ENCODE measurements at regions not wholly inside any gene's neighbourhood (a gene's known extent, or its start where the extent isn't known, plus 50 kb on each side); places are given as distances from the start of the nearest gene placed in this dataset.

GRCh38 chr2:196307775-196308305 is 136.5 kb upstream of the STK17B start:
- TF ChIP-seq CTCF (conservative IDR thresholded peaks at IDR 0.05; ENCODE audit: low read depth, low read length) = no peak
- no peak overlapping the region for H3K4me3 ChIP-seq (ENCODE audit: low read depth, low read length)
- no peak for DNase-seq (ENCODE audit: low read depth)

DNA sequence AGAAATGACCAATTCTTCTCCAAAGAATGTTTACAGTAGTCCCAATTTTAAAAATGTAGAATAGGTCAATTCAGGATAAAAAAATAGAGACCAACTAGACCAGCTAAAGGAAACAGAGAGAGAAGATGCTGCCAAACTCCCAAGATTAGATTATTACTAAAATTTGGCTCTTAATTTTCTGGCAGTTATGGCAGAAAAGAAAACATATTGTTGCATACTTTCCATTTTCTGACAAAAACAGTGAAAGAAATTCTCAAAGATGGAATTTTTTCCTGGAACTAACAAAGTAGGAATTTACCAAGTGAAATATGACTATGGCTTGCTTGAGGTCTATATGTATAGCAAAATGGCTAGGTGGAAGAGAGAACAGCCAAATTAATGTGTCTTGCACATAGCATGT is 138.3 kb upstream of the STK17B start:
- no peak overlapping the region for H3K4me3 ChIP-seq (ENCODE audit: low read depth, low read length)
- no peak for DNase-seq (ENCODE audit: low read depth)
- TF ChIP-seq CTCF (conservative IDR thresholded peaks at IDR 0.05; ENCODE audit: low read depth, low read length) = no peak

- no peak for TF ChIP-seq CTCF (conservative IDR thresholded peaks at IDR 0.05; ENCODE audit: low read depth, low read length)
- no peak for DNase-seq (ENCODE audit: low read depth)
- H3K4me3 ChIP-seq (ENCODE audit: low read depth, low read length) = no peak overlapping the region
Observed at GRCh38 chr2:196314157-196314556, 142.8 kb upstream of the STK17B start.

DNA sequence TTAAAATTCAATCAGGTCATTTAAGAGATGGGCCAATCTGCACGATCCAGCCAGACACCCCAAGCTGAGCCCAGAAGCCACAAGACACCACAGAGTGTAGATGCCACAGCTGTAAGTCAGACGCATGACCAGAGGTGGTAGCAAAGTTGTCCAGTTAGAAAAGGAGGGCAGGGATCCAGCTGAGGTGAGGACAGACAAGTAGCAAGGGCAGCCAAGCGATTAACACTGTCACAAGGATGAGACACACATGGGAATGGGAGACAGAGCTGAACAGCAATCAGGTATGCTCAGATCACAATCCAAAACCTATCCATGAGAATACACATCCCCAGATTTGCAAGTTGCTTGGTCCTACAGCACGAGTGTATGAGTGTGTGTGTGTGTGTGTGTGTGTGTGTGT is 143.4 kb upstream of the STK17B start:
- H3K4me3 ChIP-seq (ENCODE audit: low read depth, low read length) = no peak overlapping the region
- DNase-seq (ENCODE audit: low read depth) = peak; percentile 26
- TF ChIP-seq CTCF (conservative IDR thresholded peaks at IDR 0.05; ENCODE audit: low read depth, low read length) = peak; percentile 4

DNA sequence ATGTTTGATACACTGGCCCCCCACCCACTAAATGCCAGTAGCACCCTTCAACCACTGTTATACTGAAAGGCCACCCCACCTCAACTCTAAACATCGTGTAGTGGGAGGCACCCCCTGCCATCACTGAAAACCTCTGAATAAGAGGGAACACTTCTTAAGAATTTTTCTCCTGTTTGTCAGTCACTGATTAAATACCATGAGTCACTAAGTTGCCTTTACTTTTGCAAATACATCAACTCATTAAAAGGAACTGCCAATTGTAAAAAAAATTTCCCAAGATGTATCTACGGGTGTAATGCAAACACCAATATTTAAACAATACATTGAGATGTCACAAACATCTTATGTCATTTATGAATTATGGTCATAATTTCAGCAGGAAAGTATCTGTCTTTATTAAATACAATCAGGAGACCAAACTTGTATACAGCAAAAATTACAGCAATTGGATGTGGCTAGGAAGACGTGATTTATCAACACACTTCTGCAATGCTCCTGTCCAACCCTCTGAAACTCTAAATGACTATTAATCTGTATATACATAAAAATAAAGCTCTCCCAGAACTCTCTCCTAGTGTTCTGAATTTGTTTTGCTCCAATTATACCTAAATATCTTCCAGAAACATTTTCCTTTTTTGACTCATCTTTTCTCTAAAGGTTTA is 144.1 kb upstream of the STK17B start:
- H3K4me3 ChIP-seq (ENCODE audit: low read depth, low read length) = no peak overlapping the region
- TF ChIP-seq CTCF (conservative IDR thresholded peaks at IDR 0.05; ENCODE audit: low read depth, low read length) = no peak
- peak; percentile 31 for DNase-seq (ENCODE audit: low read depth)

DNA sequence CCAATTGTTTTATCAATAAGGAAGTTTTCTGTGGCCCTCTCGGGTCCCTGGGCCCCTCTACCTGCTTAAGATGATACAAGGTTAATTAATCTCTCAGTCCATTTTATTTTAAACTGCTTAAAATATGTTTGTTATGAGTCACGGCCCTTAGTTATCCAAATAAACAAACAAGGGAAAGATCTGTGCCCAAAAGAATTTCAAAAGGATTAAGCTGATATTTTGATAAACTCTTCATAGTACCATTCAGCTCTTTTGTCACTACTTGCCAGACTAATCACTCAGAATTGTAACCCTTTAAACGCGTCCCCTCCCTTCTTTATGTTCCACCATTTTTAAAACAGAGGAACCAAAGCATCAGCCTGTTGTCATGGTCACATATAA is 144.7 kb upstream of the STK17B start:
- DNase-seq (ENCODE audit: low read depth) = no peak
- no peak overlapping the region for H3K4me3 ChIP-seq (ENCODE audit: low read depth, low read length)
- TF ChIP-seq CTCF (conservative IDR thresholded peaks at IDR 0.05; ENCODE audit: low read depth, low read length) = no peak

Data from epithelial cell of proximal tubule (primary cell).